ENCODE measurements at regions not wholly inside any gene's neighbourhood (a gene's known extent, or its start where the extent isn't known, plus 50 kb on each side); places are given as distances from the start of the nearest gene placed in this dataset.

- FAIRE-seq (no peak), DNase-seq (ENCODE audit: insufficient read length, low spot score) (no peak)
Measured at GRCh38 chr7:16235147-16236114, 185.9 kb downstream of the CRPPA start.

GRCh38 chr7:16234493-16235146 is 186.7 kb downstream of the CRPPA start:
- DNase-seq (ENCODE audit: insufficient read length, low spot score) (no peak), FAIRE-seq (no peak)

- no peak for FAIRE-seq
- no peak for DNase-seq (ENCODE audit: insufficient read length, low spot score)
Measured at GRCh38 chr7:16233517-16233916, 187.8 kb downstream of the CRPPA start.

DNA sequence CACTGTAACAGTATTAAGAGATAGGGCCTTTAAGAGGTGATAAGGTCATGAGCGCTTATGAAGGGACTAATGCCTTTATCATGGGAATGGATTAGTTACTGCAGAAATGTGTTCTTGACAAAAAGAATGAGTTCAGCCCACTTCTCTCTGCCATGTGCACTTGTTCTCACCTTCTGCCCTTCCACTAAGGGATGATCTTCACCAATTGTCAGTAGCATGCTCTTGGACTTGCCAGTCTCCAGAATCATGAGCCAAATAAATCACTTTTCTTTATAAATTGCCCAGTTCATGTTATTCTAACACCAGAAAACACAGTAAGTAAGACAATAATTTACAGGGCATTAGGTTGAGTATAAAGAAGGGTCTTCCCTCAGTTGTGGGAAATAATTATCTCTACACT is 189.1 kb downstream of the CRPPA start:
- FAIRE-seq (no peak), DNase-seq (ENCODE audit: insufficient read length, low spot score) (no peak)

DNA sequence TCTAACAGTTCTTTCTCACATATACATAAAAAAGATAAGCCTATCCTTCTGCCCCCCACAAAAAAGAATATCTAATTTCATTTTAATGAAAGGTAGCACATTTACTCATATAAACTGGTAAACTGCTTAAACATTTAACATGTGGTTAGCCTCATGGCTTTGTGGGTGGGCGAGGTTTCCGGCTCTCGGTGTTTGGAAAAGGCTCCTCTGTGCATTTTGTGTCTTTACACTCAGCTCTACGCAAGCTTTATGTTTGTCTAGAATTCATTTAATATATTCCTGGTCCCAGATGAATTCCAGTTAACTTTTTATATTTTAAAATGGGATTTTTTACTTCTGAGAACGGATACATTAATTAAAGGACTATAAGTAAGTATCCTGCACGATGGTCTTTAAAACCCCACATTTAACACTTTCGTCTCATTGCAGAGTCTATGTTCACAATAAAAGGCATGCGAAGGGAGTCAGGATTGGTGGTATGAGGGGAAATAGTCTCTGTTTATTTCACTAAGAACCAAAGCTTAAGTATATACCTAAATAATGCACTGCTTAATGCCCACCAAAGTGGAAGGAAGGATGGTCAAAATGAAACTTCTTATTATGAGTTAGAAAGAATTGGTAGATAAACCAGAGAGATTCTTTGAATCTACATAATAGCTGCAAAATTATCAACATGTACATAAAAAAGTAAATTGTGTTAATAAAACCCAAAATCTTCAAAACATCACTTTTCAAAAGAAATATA is 197.2 kb downstream of the CRPPA start:
- FAIRE-seq (no peak), DNase-seq (ENCODE audit: insufficient read length, low spot score) (no peak)

DNA sequence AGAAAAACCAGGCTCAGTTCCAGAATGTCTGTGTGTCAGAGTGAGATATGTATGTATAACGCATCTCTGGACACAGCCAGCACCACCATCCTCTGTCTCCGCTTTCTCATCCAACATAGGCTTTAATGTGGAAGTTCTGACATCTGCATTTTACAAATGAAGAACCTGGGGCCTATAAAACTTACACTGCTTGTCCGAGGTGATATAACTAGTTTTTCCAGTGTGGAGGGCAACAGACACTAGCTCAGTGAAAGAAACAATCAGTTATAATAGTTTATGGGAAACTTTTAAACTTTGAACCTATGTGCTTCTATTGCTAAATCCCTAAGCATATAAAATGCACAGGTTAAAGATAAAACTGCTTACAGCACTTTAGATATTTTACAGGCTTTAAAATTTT is 208.7 kb downstream of the CRPPA start:
- DNase-seq (ENCODE audit: insufficient read length, low spot score): no peak
- no peak for FAIRE-seq

DNA sequence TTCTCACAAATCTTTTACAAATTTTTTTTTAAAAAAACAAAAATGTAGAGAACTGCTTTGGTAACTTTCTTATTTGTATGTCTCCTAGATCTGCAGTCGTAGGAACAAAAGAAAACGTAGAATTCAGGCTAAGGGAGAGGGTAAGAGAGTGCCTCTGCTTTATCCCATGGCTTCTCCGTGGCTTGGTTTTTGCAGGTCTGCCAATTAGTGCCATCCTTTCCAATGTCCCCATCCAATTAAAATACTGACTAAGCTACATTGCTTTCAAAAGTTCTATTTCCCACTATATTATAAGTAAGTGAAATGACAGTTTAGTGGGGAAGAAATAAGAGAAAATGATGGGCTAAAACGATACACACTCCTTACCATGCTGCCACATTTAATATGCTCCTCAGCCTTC is 209.3 kb downstream of the CRPPA start:
- no peak for FAIRE-seq
- no peak for DNase-seq (ENCODE audit: insufficient read length, low spot score)

- FAIRE-seq (no peak), DNase-seq (ENCODE audit: insufficient read length, low spot score) (no peak)
Measured at GRCh38 chr7:16211402-16211925, 209.9 kb downstream of the CRPPA start.

DNA sequence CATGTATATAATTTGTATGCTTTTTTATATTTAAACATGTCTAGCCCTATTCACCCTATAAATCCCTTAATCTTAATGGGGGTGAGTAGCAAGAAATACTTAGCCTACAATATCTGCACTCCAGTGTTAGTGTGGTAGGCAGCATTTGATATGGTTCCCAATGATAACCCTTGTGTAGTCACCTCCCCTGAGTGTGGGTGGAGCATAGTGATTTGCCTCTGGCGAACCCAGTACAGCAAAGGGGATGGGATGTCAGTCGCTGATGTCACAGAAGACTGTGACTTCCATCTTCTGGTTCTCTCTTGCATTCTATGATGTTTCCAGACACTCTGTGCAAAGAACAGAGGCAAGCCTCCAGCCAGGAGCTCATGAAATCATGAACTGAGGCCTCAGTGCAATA is 211.2 kb downstream of the CRPPA start:
- no peak for FAIRE-seq
- DNase-seq (ENCODE audit: insufficient read length, low spot score): no peak

GRCh38 chr7:16207321-16207720 is 214.0 kb downstream of the CRPPA start:
- DNase-seq (ENCODE audit: insufficient read length, low spot score): no peak
- no peak for FAIRE-seq

DNA sequence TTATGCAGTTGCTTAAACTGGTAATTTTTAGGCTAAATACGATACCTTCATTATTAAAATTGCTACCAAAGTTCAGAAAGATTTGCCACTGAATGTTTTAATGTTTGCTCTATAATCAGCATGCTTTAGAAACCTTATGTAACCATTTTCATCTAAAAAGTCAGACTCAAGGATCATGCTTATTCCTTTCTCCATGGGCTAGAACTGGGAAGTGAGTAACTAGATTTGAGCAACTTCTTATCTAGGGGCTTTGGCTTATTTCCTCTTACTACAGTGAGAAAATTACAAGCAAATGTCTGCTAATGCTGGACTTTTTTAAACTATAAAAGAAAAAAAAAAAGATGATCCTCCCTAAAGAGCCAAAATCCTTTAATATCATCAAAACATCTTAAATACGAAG is 215.9 kb downstream of the CRPPA start:
- DNase-seq (ENCODE audit: insufficient read length, low spot score): no peak
- no peak for FAIRE-seq

GRCh38 chr7:16204953-16205352 is 216.4 kb downstream of the CRPPA start:
- no peak for FAIRE-seq
- DNase-seq (ENCODE audit: insufficient read length, low spot score): no peak

GRCh38 chr7:16203065-16203464 is 218.3 kb downstream of the CRPPA start:
- FAIRE-seq (no peak), DNase-seq (ENCODE audit: insufficient read length, low spot score) (no peak)

- no peak for FAIRE-seq
- no peak for DNase-seq (ENCODE audit: insufficient read length, low spot score)
Measured at GRCh38 chr7:16202303-16202702, 219.0 kb downstream of the CRPPA start.

DNA sequence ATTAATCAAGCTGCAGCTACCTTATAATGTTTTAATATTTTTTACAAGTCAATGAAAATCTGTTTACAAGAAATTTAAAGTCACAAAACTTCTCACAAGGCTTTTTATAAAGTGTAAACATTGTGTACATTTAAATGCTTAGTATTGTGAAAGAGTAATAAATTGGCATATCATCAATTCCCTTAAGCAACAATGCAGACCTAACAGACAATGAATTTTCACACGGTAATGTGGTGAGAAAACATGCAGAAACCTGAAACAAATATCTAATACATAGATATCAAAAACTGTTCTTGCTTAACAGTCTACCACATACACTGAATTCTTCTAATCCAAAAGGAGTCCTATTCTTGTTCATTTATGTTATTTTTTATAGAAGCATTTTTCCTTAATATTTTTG is 220.7 kb downstream of the CRPPA start:
- no peak for DNase-seq (ENCODE audit: insufficient read length, low spot score)
- FAIRE-seq: no peak

DNA sequence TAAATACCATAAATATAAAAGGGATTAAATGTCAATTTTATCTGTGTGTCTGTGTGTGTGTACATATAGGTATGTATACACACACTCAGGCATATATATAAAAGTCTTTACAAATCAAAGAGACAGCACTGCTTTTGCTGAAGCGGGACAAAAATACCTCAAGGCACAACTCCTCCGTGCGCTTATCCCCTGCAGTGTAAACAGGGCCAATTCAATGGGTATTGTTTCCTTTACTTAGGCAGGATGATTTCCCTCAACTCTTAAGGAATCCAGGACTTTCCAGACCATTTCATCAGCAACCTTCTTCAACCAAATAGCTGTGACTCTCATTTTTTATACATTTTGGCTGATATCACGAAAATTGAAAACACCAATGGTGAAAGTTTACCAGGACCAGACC is 227.7 kb downstream of the CRPPA start:
- no peak for DNase-seq (ENCODE audit: insufficient read length, low spot score)
- FAIRE-seq: no peak

GRCh38 chr7:16189026-16189715 is 232.2 kb downstream of the CRPPA start:
- DNase-seq (ENCODE audit: insufficient read length, low spot score) (no peak), FAIRE-seq (no peak)

- FAIRE-seq: no peak
- DNase-seq (ENCODE audit: insufficient read length, low spot score): no peak
Measured at GRCh38 chr7:16187131-16187530, 234.2 kb downstream of the CRPPA start.

- DNase-seq (ENCODE audit: insufficient read length, low spot score) (no peak), FAIRE-seq (no peak)
Measured at GRCh38 chr7:16178585-16178984, 242.8 kb downstream of the CRPPA start.

- DNase-seq (ENCODE audit: insufficient read length, low spot score) (no peak), FAIRE-seq (no peak)
Measured at GRCh38 chr7:16178092-16178491, 243.2 kb downstream of the CRPPA start.

DNA sequence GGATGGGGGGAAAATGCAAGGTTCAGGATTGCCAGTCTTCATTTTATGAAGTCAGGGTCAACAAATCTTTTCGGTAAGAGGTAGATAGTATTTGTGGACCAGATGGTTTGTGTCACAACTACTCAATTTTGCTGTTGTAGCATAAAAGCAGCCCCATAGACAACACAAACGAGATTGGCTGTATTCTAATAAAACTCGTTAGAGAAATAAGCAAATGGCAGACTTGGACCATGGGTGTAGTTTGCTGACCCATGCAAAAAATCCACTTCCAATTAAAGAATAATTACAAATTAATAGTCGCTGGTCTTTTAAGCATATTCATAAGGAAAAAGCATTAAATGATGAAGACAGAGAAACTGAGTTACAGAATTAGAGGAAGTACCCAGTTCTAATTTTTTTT is 247.1 kb downstream of the CRPPA start:
- DNase-seq (ENCODE audit: insufficient read length, low spot score) (no peak), FAIRE-seq (no peak)

All from GM19239 (cell line).